ENCODE measurements at regions not wholly inside any gene's neighbourhood (a gene's known extent, or its start where the extent isn't known, plus 50 kb on each side); places are given as distances from the start of the nearest gene placed in this dataset.

DNA sequence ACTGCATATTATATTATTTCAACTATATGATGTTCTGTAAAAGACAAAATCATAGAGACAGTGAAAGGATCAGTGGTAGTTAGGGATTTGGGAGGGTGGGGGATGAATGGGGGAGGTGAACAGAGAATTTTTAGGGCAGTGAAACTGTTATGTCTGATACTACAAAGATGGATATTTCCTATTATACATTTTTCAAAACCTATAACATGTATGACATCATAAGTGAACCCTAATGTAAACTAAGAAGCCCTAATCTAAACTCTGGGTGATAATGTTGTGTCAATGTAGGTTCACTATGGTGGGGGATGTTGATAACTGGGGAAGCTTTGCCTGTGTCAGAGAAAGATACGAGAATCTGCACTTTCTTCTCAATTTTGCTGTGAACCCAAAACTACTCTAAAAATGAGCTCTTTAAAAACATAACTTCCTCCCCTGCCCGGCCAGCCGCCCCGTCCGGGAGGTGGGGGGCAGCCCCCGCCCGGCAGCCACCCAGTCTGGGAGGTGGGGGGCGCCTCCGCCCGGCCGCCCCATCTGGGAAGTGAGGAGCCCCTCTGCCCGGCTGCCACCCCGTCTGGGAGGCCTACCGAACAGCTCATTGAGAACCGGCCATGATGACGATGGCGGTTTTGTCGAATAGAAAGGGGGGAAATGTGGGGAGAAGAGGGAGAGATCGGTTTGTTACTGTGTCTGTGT, 234.4 kb downstream of the RPIA start:
- no peak for DNase-seq
- H3K27ac ChIP-seq (ENCODE audit: low read depth in 1 of 2, low read length in 1 of 2) = no peak overlapping the region
- WGBS, 2 donors = 92 to 94% methylated on average over 19 of the region's 19 CpGs

DNA sequence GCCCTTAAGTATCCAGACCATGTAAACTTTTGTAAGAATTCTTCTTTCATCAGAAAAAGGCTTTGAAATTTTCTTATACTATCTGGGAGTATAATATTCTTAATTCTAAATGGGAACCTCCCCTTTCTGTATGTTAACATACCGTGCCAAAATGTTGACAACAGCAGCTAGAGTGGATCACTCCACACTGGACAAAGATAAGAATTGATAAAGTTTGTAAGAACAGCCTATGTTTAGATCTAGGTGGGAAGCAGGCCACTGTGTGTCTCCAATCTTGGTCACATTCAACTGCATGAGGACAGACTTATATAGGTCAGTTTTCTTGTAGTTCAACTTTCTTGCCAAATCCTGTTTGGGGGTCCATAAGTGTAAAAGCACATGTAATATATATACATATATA, 235.7 kb downstream of the RPIA start:
- WGBS, 2 donors = 54 to 68% methylated on average over 1 of the region's 1 CpG
- peak; percentile 60 to 88 (median 83) for DNase-seq
- no peak for ATAC-seq (ENCODE audit: insufficient read depth, low FRiP score)
- H3K4me3 ChIP-seq = no peak overlapping the region
- H3K36me3 ChIP-seq (ENCODE audit: control insufficient read depth in 4 of 4, insufficient read depth in 4 of 4, low read length in 4 of 4) = no peaks in the 10 kb centered on the region
- H3K9ac ChIP-seq (ENCODE audit: insufficient read depth in 1 of 2, low read length in 2 of 2) = no peak overlapping the region
- no peaks in the 10 kb centered on the region for H3K9me3 ChIP-seq (ENCODE audit: control insufficient read depth in 4 of 4, insufficient read depth in 3 of 4, low read length in 3 of 4)
- no peak overlapping the region for H3K27ac ChIP-seq (ENCODE audit: low read depth in 1 of 2, low read length in 1 of 2)
- no peaks in the 10 kb centered on the region for H3K27me3 ChIP-seq (ENCODE audit: control insufficient read depth in 3 of 3, insufficient read depth in 3 of 3, low read length in 2 of 3)
- TF ChIP-seq, protein P1, sequence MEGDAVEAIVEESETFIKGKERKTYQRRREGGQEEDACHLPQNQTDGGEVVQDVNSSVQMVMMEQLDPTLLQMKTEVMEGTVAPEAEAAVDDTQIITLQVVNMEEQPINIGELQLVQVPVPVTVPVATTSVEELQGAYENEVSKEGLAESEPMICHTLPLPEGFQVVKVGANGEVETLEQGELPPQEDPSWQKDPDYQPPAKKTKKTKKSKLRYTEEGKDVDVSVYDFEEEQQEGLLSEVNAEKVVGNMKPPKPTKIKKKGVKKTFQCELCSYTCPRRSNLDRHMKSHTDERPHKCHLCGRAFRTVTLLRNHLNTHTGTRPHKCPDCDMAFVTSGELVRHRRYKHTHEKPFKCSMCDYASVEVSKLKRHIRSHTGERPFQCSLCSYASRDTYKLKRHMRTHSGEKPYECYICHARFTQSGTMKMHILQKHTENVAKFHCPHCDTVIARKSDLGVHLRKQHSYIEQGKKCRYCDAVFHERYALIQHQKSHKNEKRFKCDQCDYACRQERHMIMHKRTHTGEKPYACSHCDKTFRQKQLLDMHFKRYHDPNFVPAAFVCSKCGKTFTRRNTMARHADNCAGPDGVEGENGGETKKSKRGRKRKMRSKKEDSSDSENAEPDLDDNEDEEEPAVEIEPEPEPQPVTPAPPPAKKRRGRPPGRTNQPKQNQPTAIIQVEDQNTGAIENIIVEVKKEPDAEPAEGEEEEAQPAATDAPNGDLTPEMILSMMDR (IDR thresholded peaks at IDR 0.05; ENCODE audit: control extremely low read depth, extremely low read depth) = no peak
- peaks cover 0 to 12% (median 0%) of the 10 kb centered on the region in 5 donors for H3K4me1 ChIP-seq (ENCODE audit: control insufficient read depth in 5 of 5, insufficient read depth in 5 of 5, low read length in 5 of 5)

More for the DNA sequence above, 234.4 kb downstream of the RPIA start:
- no peak for ATAC-seq (ENCODE audit: insufficient read depth, low FRiP score)
- no peaks in the 10 kb centered on the region for H3K9me3 ChIP-seq (ENCODE audit: control insufficient read depth in 4 of 4, insufficient read depth in 3 of 4, low read length in 3 of 4)
- H3K4me3 ChIP-seq = no peak overlapping the region
- peaks cover 0 to 12% (median 0%) of the 10 kb centered on the region in 5 donors for H3K4me1 ChIP-seq (ENCODE audit: control insufficient read depth in 5 of 5, insufficient read depth in 5 of 5, low read length in 5 of 5)
- TF ChIP-seq, protein P1 (IDR thresholded peaks at IDR 0.05; ENCODE audit: control extremely low read depth, extremely low read depth) = no peak
- no peak overlapping the region for H3K9ac ChIP-seq (ENCODE audit: insufficient read depth in 1 of 2, low read length in 2 of 2)
- H3K27me3 ChIP-seq (ENCODE audit: control insufficient read depth in 3 of 3, insufficient read depth in 3 of 3, low read length in 2 of 3) = no peaks in the 10 kb centered on the region
- no peaks in the 10 kb centered on the region for H3K36me3 ChIP-seq (ENCODE audit: control insufficient read depth in 4 of 4, insufficient read depth in 4 of 4, low read length in 4 of 4)

DNA sequence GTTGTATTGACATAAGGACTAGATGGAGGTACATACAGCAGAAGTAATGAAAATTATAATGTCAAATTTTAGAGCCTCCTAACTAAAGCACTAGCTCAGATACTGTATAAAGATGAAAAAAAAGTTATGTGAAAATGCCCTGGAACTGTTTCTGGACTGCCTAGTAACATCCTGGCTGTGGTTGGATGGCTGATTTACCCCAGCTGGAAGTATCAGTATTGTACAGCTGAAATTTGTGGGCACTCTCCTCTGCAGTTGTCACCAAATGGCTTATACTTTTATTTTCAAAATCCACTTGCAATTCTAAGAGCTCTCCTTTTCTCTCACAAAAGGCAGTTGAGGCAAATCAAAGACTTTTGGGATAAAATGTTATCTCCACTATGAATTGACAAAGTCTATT, 239.2 kb downstream of the RPIA start:
- Histone ChIP-seq H3K9me3 (ENCODE audit: control insufficient read depth in 4 of 4, insufficient read depth in 3 of 4, low read length in 3 of 4) (no peaks in the 10 kb centered on the region), H3K9ac (ENCODE audit: insufficient read depth in 1 of 2, low read length in 2 of 2) (no peak overlapping the region), H3K4me1 (ENCODE audit: control insufficient read depth in 5 of 5, insufficient read depth in 5 of 5, low read length in 5 of 5) (peaks cover 0 to 20% (median 0%) of the 10 kb centered on the region in 5 donors), H3K36me3 (ENCODE audit: control insufficient read depth in 4 of 4, insufficient read depth in 4 of 4, low read length in 4 of 4) (no peaks in the 10 kb centered on the region), H3K27ac (ENCODE audit: low read depth in 1 of 2, low read length in 1 of 2) (no peak overlapping the region), H3K27me3 (ENCODE audit: control insufficient read depth in 3 of 3, insufficient read depth in 3 of 3, low read length in 2 of 3) (no peaks in the 10 kb centered on the region), H3K4me3 (no peak overlapping the region)
- TF ChIP-seq, protein P1 (IDR thresholded peaks at IDR 0.05; ENCODE audit: control extremely low read depth, extremely low read depth) = no peak
- DNase-seq = peak in 2 of 3 donors; percentile 41 to 70
- no peak for ATAC-seq (ENCODE audit: insufficient read depth, low FRiP score)

DNA sequence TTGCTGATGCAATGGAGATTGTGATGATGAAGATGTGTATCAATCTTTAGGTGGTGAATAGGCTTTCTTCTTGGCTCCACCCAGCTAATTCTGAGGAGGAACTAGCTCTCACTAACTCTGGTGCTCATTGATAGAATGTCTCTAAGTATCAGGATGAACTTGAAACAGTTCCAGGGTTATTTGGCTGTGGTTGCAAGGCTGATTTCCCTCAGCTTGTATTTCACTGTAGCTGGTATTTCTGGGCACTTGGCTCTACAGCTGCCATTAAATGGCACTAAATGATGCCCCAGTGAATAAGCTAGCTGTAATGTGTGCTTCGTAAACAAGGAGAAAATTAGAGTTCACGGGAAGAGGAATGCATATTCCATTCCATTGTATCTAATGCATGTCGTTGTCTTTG, 241.2 kb downstream of the RPIA start:
- Histone ChIP-seq H3K27me3 (ENCODE audit: control insufficient read depth in 3 of 3, insufficient read depth in 3 of 3, low read length in 2 of 3) (no peaks in the 10 kb centered on the region), H3K9me3 (ENCODE audit: control insufficient read depth in 4 of 4, insufficient read depth in 3 of 4, low read length in 3 of 4) (no peaks in the 10 kb centered on the region), H3K4me1 (ENCODE audit: control insufficient read depth in 5 of 5, insufficient read depth in 5 of 5, low read length in 5 of 5) (peaks cover 0 to 13% (median 0%) of the 10 kb centered on the region in 5 donors), H3K4me3 (no peak overlapping the region), H3K9ac (ENCODE audit: insufficient read depth in 1 of 2, low read length in 2 of 2) (no peak overlapping the region), H3K36me3 (ENCODE audit: control insufficient read depth in 4 of 4, insufficient read depth in 4 of 4, low read length in 4 of 4) (no peaks in the 10 kb centered on the region), H3K27ac (ENCODE audit: low read depth in 1 of 2, low read length in 1 of 2) (no peak overlapping the region)
- ATAC-seq (ENCODE audit: insufficient read depth, low FRiP score) (no peak), DNase-seq (peak in 2 of 3 donors; percentile 22 to 47)
- TF ChIP-seq, protein P1 (IDR thresholded peaks at IDR 0.05; ENCODE audit: control extremely low read depth, extremely low read depth) = no peak
- WGBS, 2 donors = 78 to 87% methylated on average over 3 of the region's 3 CpGs

All from lung (tissue), 11 donors.